RWPE2 (cell line): ENCODE measurements at regions not wholly inside any gene's neighbourhood (a gene's known extent, or its start where the extent isn't known, plus 50 kb on each side); places are given as distances from the start of the nearest gene placed in this dataset.

Experiments used
- ATAC-seq: fragments of 200-7000 bp; cut with Tn5 transposase; 3 replicates; pipeline ENCODE4 v1.9.1; 2021; ENCODE audit warnings: low read depth
- DNase-seq: peaks from one replicate; pipeline ENCODE4 v3.0.0-alpha.2; 2020; ENCODE audit warnings: low spot score
- H3K27ac ChIP-seq: fragments of 450-650 bp; 2 replicates; pipeline ENCODE4 v1.5.1; 2017; ENCODE audit warnings: mild to moderate bottlenecking; ENCODE audit not compliant: poor library complexity, severe bottlenecking
- H3K27me3 ChIP-seq: fragments of 250-450 bp; sonication (Bioruptor Pico); 2 replicates; pipeline ENCODE4 v1.5.1; 2021; ENCODE audit warnings: mild to moderate bottlenecking, moderate library complexity; ENCODE audit not compliant: insufficient read depth, poor library complexity, severe bottlenecking
- H3K36me3 ChIP-seq: fragments of 250-450 bp; sonication (Bioruptor Pico); 2 replicates; pipeline ENCODE4 v1.5.1; 2020; ENCODE audit warnings: low read depth, mild to moderate bottlenecking, moderate library complexity
- H3K4me1 ChIP-seq: fragments of 250-450 bp; sonication (Bioruptor Pico); 2 replicates; pipeline ENCODE4 v1.5.1; 2021; ENCODE audit warnings: mild to moderate bottlenecking, moderate library complexity; ENCODE audit not compliant: insufficient read depth, poor library complexity, severe bottlenecking
- H3K4me3 ChIP-seq: fragments of 250-450 bp; sonication (Bioruptor Pico); 2 replicates; pipeline ENCODE4 v1.5.1; 2021; ENCODE audit warnings: mild to moderate bottlenecking, moderate library complexity; ENCODE audit not compliant: severe bottlenecking
- H3K9me3 ChIP-seq: fragments of 250-450 bp; sonication (Bioruptor Pico); 2 replicates; pipeline ENCODE4 v1.5.1; 2021; ENCODE audit warnings: mild to moderate bottlenecking, moderate library complexity; ENCODE audit not compliant: severe bottlenecking
- TF ChIP-seq, protein P1 (sequence below): fragments of 450-650 bp; IDR thresholded peaks from one replicate; pipeline ENCODE4 v1.5.1; 2017; ENCODE audit warnings: mild to moderate bottlenecking, moderate library complexity; ENCODE audit not compliant: poor library complexity, severe bottlenecking

DNA sequence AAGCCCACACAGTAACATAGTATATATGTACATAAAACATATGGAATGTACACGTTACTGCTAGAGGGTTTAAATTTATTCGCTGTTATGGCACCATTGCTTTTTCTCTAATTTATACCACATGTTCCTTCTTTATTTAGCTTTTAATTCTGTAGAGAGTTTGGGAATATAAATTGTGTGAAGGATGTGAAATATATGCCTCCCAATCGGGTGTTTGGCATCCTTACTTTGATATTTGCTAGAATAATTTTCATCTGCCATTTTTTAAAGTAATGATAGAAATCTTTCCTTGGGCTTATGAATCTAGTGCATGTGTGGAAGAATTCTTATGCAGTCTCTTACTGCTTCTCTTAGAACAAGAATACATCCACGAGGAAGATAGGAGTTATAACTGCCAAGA, 509.8 kb upstream of the RAG2 start:
- TF ChIP-seq, protein P1, sequence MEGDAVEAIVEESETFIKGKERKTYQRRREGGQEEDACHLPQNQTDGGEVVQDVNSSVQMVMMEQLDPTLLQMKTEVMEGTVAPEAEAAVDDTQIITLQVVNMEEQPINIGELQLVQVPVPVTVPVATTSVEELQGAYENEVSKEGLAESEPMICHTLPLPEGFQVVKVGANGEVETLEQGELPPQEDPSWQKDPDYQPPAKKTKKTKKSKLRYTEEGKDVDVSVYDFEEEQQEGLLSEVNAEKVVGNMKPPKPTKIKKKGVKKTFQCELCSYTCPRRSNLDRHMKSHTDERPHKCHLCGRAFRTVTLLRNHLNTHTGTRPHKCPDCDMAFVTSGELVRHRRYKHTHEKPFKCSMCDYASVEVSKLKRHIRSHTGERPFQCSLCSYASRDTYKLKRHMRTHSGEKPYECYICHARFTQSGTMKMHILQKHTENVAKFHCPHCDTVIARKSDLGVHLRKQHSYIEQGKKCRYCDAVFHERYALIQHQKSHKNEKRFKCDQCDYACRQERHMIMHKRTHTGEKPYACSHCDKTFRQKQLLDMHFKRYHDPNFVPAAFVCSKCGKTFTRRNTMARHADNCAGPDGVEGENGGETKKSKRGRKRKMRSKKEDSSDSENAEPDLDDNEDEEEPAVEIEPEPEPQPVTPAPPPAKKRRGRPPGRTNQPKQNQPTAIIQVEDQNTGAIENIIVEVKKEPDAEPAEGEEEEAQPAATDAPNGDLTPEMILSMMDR = no peak
- Histone ChIP-seq H3K4me1 (peaks cover 14% of the 10 kb centered on the region), H3K4me3 (no peak overlapping the region), H3K36me3 (no peaks in the 10 kb centered on the region), H3K27me3 (peaks cover 15% of the 10 kb centered on the region), H3K9me3 (no peaks in the 10 kb centered on the region), H3K27ac (peak overlapping the region; percentile 30)
- DNase-seq (no peak), ATAC-seq (no peak)

DNA sequence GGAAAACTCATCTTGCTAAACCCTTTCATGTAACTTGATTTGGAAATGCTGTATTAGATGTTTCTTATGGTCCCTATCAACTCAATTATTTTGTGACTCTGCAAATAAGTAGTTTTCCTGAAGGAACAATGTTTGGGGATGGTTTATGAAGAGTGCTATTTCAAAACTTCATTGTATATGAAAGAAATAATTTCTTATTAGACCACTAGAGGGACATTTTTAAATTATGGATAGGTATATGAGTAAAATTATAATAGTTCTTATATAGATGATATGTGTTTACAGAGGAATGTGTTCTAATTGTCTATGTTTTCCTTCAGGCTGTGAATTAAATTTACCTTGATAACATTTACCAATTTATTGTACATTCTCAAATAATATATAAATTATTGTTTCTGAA, 509.4 kb upstream of the RAG2 start:
- no peak overlapping the region for H3K27ac ChIP-seq
- ATAC-seq (no peak), DNase-seq (no peak)
- peaks cover 14% of the 10 kb centered on the region for H3K4me1 ChIP-seq
- no peaks in the 10 kb centered on the region for H3K36me3 ChIP-seq
- no peak overlapping the region for H3K4me3 ChIP-seq
- H3K27me3 ChIP-seq = peaks cover 15% of the 10 kb centered on the region
- TF ChIP-seq, protein P1 = peak; percentile 42
- H3K9me3 ChIP-seq = no peaks in the 10 kb centered on the region

DNA sequence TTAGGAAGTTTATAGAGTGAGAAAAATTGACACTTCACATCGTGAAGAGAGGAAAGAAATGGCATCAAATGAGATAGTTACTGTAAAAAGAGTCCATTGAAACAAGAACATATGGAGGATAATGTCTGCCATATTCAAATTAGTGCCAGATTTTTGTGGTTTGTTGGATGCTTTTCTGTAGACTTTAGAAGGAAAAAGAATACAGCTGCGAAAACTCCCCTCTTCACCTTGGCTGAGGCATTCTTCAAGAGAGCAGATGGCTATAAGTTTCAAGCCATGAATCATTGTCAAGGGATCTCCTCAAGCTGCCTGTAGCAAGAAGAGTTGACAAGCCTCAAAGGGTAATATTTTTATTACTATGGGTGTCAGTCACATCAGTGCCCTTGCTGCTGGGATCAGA, 507.4 kb upstream of the RAG2 start:
- Histone ChIP-seq H3K4me1 (peaks cover 10% of the 10 kb centered on the region), H3K9me3 (no peaks in the 10 kb centered on the region), H3K4me3 (no peak overlapping the region), H3K27ac (no peak overlapping the region), H3K36me3 (no peaks in the 10 kb centered on the region), H3K27me3 (peaks cover 15% of the 10 kb centered on the region)
- ATAC-seq = no peak
- TF ChIP-seq, protein P1 = no peak
- no peak for DNase-seq

DNA sequence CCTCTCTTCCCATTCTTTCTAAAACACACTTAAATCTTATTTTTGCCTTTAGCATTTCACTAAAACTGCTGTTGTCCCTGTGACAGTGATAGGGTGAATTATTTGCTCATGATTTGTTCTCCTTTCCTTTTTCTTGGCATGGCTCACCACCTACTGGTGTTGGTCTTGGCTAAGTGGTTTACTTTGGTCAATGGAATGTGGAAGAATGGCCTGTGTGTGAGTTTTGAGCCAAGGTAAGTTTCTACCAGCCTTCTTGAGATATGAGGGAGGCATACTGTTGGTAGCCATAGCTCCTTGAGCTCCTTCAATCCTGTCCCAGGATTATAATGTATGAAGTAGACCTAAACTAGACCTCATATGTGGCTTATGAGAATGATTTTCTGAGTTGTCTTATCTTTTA, 506.3 kb upstream of the RAG2 start:
- Histone ChIP-seq H3K4me1 (peaks cover under 1% of the 10 kb centered on the region), H3K9me3 (no peaks in the 10 kb centered on the region), H3K27ac (no peak overlapping the region), H3K27me3 (peaks cover 15% of the 10 kb centered on the region), H3K36me3 (no peaks in the 10 kb centered on the region), H3K4me3 (no peak overlapping the region)
- TF ChIP-seq, protein P1 = no peak
- DNase-seq (no peak), ATAC-seq (no peak)

DNA sequence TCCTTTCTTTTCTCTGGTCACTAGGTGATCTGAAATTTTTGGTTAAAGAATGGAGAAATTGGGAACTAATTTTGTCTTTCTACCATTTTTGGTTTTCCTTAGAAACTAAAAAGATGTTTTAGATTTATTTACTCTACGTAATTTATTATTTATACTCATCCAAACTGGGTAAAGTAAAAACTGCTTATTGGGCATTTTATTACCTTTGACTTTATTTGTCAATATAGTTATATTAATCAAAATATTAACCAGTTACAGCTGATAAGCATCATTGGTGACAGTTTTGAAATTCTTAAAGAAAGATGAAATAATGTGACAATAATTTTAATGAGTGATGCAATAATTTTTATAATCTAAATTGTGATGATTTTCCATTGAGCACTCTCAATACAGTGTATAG, 502.0 kb upstream of the RAG2 start:
- no peaks in the 10 kb centered on the region for H3K9me3 ChIP-seq
- no peaks in the 10 kb centered on the region for H3K4me1 ChIP-seq
- no peak overlapping the region for H3K4me3 ChIP-seq
- no peak for ATAC-seq
- TF ChIP-seq, protein P1 = no peak
- DNase-seq = no peak
- H3K27ac ChIP-seq = no peak overlapping the region
- H3K36me3 ChIP-seq = no peaks in the 10 kb centered on the region
- H3K27me3 ChIP-seq = peaks cover 11% of the 10 kb centered on the region
